VCaP (cell line): ENCODE measurements at regions not wholly inside any gene's neighbourhood (a gene's known extent, or its start where the extent isn't known, plus 50 kb on each side); places are given as distances from the start of the nearest gene placed in this dataset.

ENCODE experiments used
- H3K27ac ChIP-seq: fragments of 450-650 bp; 2 replicates; pipeline ENCODE4 v1.5.1; 2017
- CTCF ChIP-seq: fragments of 450-650 bp; conservative IDR thresholded peaks from 2 replicates; pipeline ENCODE4 v1.5.1; 2017; ENCODE audit warnings: mild to moderate bottlenecking, moderate library complexity

GRCh38 chr4:11597506-11597905, 168.8 kb upstream of the HS3ST1 start:
- TF ChIP-seq CTCF, result no peak
- no peak overlapping the region for H3K27ac ChIP-seq

- H3K27ac ChIP-seq, result no peak overlapping the region
- no peak for TF ChIP-seq CTCF
These were observed 168.3 kb upstream of the HS3ST1 start for GRCh38 chr4:11596989-11597388.

- no peak for TF ChIP-seq CTCF
- no peak overlapping the region for H3K27ac ChIP-seq
These were observed 165.0 kb upstream of the HS3ST1 start for GRCh38 chr4:11593576-11594116.

GRCh38 chr4:11592276-11592675, 163.6 kb upstream of the HS3ST1 start:
- no peak for TF ChIP-seq CTCF
- no peak overlapping the region for H3K27ac ChIP-seq

- no peak for TF ChIP-seq CTCF
- no peak overlapping the region for H3K27ac ChIP-seq
These were observed 161.4 kb upstream of the HS3ST1 start for GRCh38 chr4:11590132-11590531.

- no peak overlapping the region for H3K27ac ChIP-seq
- TF ChIP-seq CTCF, result no peak
These were observed 161.0 kb upstream of the HS3ST1 start for GRCh38 chr4:11589676-11590075.

GRCh38 chr4:11587797-11588196, 159.1 kb upstream of the HS3ST1 start:
- no peak for TF ChIP-seq CTCF
- H3K27ac ChIP-seq, result no peak overlapping the region
